ENCODE measurements at regions not wholly inside any gene's neighbourhood (a gene's known extent, or its start where the extent isn't known, plus 50 kb on each side); places are given as distances from the start of the nearest gene placed in this dataset.
"Not testable (repeated sequence)": the region's sequence is repeated elsewhere in the genome, so short reads cannot be mapped to it uniquely, and the experiment has no call there.

- DNase-seq (ENCODE audit: low spot score): no peak
Measured at GRCh38 chr14:43855556-43855955, 651.5 kb downstream of the FSCB start.

- DNase-seq (ENCODE audit: low spot score): no peak
Measured at GRCh38 chr14:43853541-43853940, 653.5 kb downstream of the FSCB start.

GRCh38 chr14:43803076-43803689 is 703.9 kb downstream of the FSCB start:
- DNase-seq (ENCODE audit: low spot score): no peak

- DNase-seq (ENCODE audit: low spot score): no peak
Measured at GRCh38 chr14:43795600-43796228, 711.4 kb downstream of the FSCB start.

GRCh38 chr14:43793579-43793978 is 713.5 kb downstream of the FSCB start:
- DNase-seq (ENCODE audit: low spot score): no peak

- no peak for DNase-seq (ENCODE audit: low spot score)
Measured at GRCh38 chr14:43792980-43793379, 714.1 kb downstream of the FSCB start.

- DNase-seq (ENCODE audit: low spot score): no peak
Measured at GRCh38 chr14:43790681-43791080, 716.4 kb downstream of the FSCB start.

- no peak for DNase-seq (ENCODE audit: low spot score)
Measured at GRCh38 chr14:43789458-43789857, 717.6 kb downstream of the FSCB start.

GRCh38 chr14:43786066-43786762 is 720.9 kb downstream of the FSCB start:
- DNase-seq (ENCODE audit: low spot score): no peak

GRCh38 chr14:43784432-43784831 is 722.7 kb downstream of the FSCB start:
- DNase-seq (ENCODE audit: low spot score): not testable (repeated sequence)

GRCh38 chr14:43778937-43779639 is 728.0 kb downstream of the FSCB start:
- DNase-seq (ENCODE audit: low spot score): no peak

- no peak for DNase-seq (ENCODE audit: low spot score)
Measured at GRCh38 chr14:43778570-43778936, 728.5 kb downstream of the FSCB start.

GRCh38 chr14:43765474-43765873 is 741.6 kb downstream of the FSCB start:
- no peak for DNase-seq (ENCODE audit: low spot score)

- no peak for DNase-seq (ENCODE audit: low spot score)
Measured at GRCh38 chr14:43764433-43764832, 742.6 kb downstream of the FSCB start.

GRCh38 chr14:43755707-43756106 is 751.4 kb downstream of the FSCB start:
- DNase-seq (ENCODE audit: low spot score): no peak

- no peak for DNase-seq (ENCODE audit: low spot score)
Measured at GRCh38 chr14:43754838-43755237, 752.2 kb downstream of the FSCB start.

GRCh38 chr14:43745746-43746145 is 761.3 kb downstream of the FSCB start:
- no peak for DNase-seq (ENCODE audit: low spot score)

GRCh38 chr14:43735932-43736331 is 771.2 kb downstream of the FSCB start:
- no peak for DNase-seq (ENCODE audit: low spot score)

GRCh38 chr14:43729143-43729542 is 777.9 kb downstream of the FSCB start:
- DNase-seq (ENCODE audit: low spot score): no peak

GRCh38 chr14:43706900-43707299 is 800.2 kb downstream of the FSCB start:
- no peak for DNase-seq (ENCODE audit: low spot score)

GRCh38 chr14:43698561-43699284 is 808.4 kb downstream of the FSCB start:
- not testable (repeated sequence) for DNase-seq (ENCODE audit: low spot score)

GRCh38 chr14:43697003-43697402 is 810.1 kb downstream of the FSCB start:
- no peak for DNase-seq (ENCODE audit: low spot score)

Data from kidney tubule cell (primary cell).